PFSK-1 (cell line): ENCODE measurements at regions not wholly inside any gene's neighbourhood (a gene's known extent, or its start where the extent isn't known, plus 50 kb on each side); places are given as distances from the start of the nearest gene placed in this dataset.

ENCODE experiments used
- POLR2AphosphoS5 ChIP-seq: IDR thresholded peaks from 2 replicates; pipeline ENCODE4 v1.6.1; 2012; ENCODE audit warnings: low read depth, mild to moderate bottlenecking, control low read depth, low read length, moderate library complexity
- REST ChIP-seq, 2 experiments: IDR thresholded peaks; 2 replicates each; pipeline versions ENCODE4 v1.6.1 to v1.8.0; 2011 to 2012; ENCODE audit warnings: low read depth in 2 of 2, low read length in 2 of 2, control low read depth in 1 of 2, inconsistent platforms in 1 of 2, mild to moderate bottlenecking in 1 of 2, moderate library complexity in 1 of 2; ENCODE audit not compliant: insufficient read depth in 1 of 2
- SIN3A ChIP-seq: IDR thresholded peaks from 2 replicates; pipeline ENCODE4 v1.6.1; 2012; ENCODE audit warnings: mild to moderate bottlenecking, low read length, moderate library complexity, borderline replicate concordance; ENCODE audit not compliant: insufficient read depth

DNA sequence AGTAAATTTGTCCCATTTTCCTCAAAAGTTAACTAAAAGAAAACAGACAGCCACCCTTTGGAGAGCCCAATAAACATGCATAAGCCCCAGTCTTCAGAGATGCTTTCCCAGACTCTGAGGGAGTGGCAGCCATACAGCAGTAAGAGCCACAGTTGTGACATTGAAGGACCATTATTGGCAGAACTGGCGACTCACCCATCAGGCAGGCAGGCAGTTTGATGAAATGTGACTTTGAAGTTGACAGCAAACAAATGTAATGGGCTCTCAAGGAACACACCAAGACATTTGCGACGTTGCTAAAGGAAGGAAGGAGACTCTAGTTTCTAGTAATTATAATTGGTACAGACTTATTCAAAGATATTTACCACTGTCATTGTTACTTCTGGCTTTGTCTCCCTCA lies 287.5 kb upstream of the PHYHIPL start:
- TF ChIP-seq SIN3A (no peak), POLR2AphosphoS5 (no peak), REST (IDR thresholded peaks at IDR 0.05; ENCODE audit: insufficient read depth in 1 of 2, low read depth in 2 of 2, low read length in 2 of 2) (no peak)
